ENCODE measurements at regions not wholly inside any gene's neighbourhood (a gene's known extent, or its start where the extent isn't known, plus 50 kb on each side); places are given as distances from the start of the nearest gene placed in this dataset.
"Not testable (repeated sequence)": the region's sequence is repeated elsewhere in the genome, so short reads cannot be mapped to it uniquely, and the experiment has no call there.

DNA sequence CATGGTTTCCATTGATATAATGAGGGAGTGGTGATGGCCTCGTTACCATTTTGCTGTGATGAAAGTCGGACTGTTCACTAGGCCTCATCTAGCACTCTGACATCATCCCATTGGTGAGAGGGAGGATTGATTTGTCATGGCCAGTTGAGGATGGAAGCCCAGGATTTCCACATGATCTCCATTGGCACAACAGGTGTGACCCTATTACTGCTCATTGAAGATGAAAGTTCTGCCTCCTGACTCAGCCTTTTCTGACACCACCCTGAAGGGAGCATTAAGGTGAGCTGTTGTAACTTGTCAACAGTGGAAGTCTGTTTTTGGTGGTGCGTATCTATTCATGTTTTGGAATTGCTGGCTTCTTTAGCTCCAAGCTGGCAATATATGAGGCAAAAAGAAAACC is 144.2 kb downstream of the PABPC4L start:
- ChIA-PET POLR2A (no interaction called here), CTCF (no interaction called here)
- Histone ChIP-seq H3K9me3 (ENCODE audit: control insufficient read depth, insufficient read depth, low read depth, low read length) (no peaks in the 10 kb centered on the region), H3K4me3 (ENCODE audit: low read depth in 2 of 2, low read length in 2 of 2) (no peak overlapping the region), H3K36me3 (ENCODE audit: control insufficient read depth, insufficient read depth, low read length) (no peaks in the 10 kb centered on the region), H3K27me3 (ENCODE audit: control insufficient read depth, insufficient read depth, low read length) (no peaks in the 10 kb centered on the region), H3K27ac (ENCODE audit: low read length) (no peak overlapping the region), H3K4me1 (ENCODE audit: control insufficient read depth, insufficient read depth, low read length) (no peaks in the 10 kb centered on the region)
- no TSS peak for BruUV-seq (replicated peaks)
- ATAC-seq: no peak
- TF ChIP-seq TCF7L2 (IDR thresholded peaks at IDR 0.05; ENCODE audit: low read depth, low read length) (no peak), POLR2AphosphoS5 (IDR thresholded peaks at IDR 0.05; ENCODE audit: low read depth, low read length) (no peak), REST (IDR thresholded peaks at IDR 0.05; ENCODE audit: insufficient read depth in 1 of 2, low read depth in 2 of 2, low read length in 1 of 2) (no peak), SIN3A (IDR thresholded peaks at IDR 0.05; ENCODE audit: borderline replicate concordance, insufficient read depth, low read depth, low read length) (no peak)
- TF ChIP-seq, protein P1, sequence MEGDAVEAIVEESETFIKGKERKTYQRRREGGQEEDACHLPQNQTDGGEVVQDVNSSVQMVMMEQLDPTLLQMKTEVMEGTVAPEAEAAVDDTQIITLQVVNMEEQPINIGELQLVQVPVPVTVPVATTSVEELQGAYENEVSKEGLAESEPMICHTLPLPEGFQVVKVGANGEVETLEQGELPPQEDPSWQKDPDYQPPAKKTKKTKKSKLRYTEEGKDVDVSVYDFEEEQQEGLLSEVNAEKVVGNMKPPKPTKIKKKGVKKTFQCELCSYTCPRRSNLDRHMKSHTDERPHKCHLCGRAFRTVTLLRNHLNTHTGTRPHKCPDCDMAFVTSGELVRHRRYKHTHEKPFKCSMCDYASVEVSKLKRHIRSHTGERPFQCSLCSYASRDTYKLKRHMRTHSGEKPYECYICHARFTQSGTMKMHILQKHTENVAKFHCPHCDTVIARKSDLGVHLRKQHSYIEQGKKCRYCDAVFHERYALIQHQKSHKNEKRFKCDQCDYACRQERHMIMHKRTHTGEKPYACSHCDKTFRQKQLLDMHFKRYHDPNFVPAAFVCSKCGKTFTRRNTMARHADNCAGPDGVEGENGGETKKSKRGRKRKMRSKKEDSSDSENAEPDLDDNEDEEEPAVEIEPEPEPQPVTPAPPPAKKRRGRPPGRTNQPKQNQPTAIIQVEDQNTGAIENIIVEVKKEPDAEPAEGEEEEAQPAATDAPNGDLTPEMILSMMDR (IDR thresholded peaks at IDR 0.05): no peak
- in situ Hi-C loops (cut with HindIII; ENCODE audit: low pct_unique_long_range_greater_than_20kb, low sequenced_read_pairs): no loop called here
- DNase-seq (ENCODE audit: low read depth, low spot score): no peak
- intact Hi-C loops (cut with micrococcal nuclease; ENCODE audit: unreplicated experiment): no loop called here

GRCh38 chr4:134046221-134046620 is 155.4 kb downstream of the PABPC4L start:
- H3K4me3 ChIP-seq (ENCODE audit: low read depth in 2 of 2, low read length in 2 of 2); intact Hi-C loops (cut with micrococcal nuclease; ENCODE audit: unreplicated experiment); H3K4me1 ChIP-seq (ENCODE audit: control insufficient read depth, insufficient read depth, low read length); BruUV-seq (replicated peaks); H3K9me3 ChIP-seq (ENCODE audit: control insufficient read depth, insufficient read depth, low read depth, low read length); H3K27me3 ChIP-seq (ENCODE audit: control insufficient read depth, insufficient read depth, low read length); ATAC-seq; CTCF ChIA-PET; H3K36me3 ChIP-seq (ENCODE audit: control insufficient read depth, insufficient read depth, low read length); in situ Hi-C loops (cut with HindIII; ENCODE audit: low pct_unique_long_range_greater_than_20kb, low sequenced_read_pairs); DNase-seq (ENCODE audit: low read depth, low spot score); POLR2A ChIA-PET; H3K27ac ChIP-seq (ENCODE audit: low read length): not testable (repeated sequence)

DNA sequence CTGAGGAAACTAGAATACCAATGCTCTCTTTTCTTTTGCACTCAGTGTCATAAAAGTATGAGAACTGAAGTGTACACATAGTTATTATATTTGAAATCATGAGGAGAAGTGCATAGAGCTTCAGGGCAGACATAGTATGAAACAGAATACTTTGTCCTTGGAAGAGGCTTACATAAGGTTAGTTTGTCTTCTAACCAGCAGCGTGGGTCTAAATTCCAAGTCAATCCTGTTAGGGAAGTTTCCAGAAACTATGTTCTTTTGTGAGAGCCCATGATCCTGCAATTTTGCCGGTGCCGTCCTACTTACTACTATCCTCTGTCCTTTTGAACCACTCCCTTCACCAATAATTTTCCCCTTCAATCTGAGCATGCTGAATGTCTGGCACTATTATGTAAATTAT is 156.2 kb downstream of the PABPC4L start:
- no peaks in the 10 kb centered on the region for H3K36me3 ChIP-seq (ENCODE audit: control insufficient read depth, insufficient read depth, low read length)
- CTCF ChIA-PET: no interaction called here
- ATAC-seq (no peak), DNase-seq (ENCODE audit: low read depth, low spot score) (no peak)
- no peaks in the 10 kb centered on the region for H3K27me3 ChIP-seq (ENCODE audit: control insufficient read depth, insufficient read depth, low read length)
- BruUV-seq (replicated peaks): no TSS peak
- H3K27ac ChIP-seq (ENCODE audit: low read length): no peak overlapping the region
- no peaks in the 10 kb centered on the region for H3K4me1 ChIP-seq (ENCODE audit: control insufficient read depth, insufficient read depth, low read length)
- H3K9me3 ChIP-seq (ENCODE audit: control insufficient read depth, insufficient read depth, low read depth, low read length): no peaks in the 10 kb centered on the region
- in situ Hi-C loops (cut with HindIII; ENCODE audit: low pct_unique_long_range_greater_than_20kb, low sequenced_read_pairs) (no loop called here), intact Hi-C loops (cut with micrococcal nuclease; ENCODE audit: unreplicated experiment) (no loop called here)
- TF ChIP-seq, protein P1 (IDR thresholded peaks at IDR 0.05): no peak
- TF ChIP-seq POLR2AphosphoS5 (IDR thresholded peaks at IDR 0.05; ENCODE audit: low read depth, low read length) (no peak), SIN3A (IDR thresholded peaks at IDR 0.05; ENCODE audit: borderline replicate concordance, insufficient read depth, low read depth, low read length) (no peak), REST (IDR thresholded peaks at IDR 0.05; ENCODE audit: insufficient read depth in 1 of 2, low read depth in 2 of 2, low read length in 1 of 2) (no peak), TCF7L2 (IDR thresholded peaks at IDR 0.05; ENCODE audit: low read depth, low read length) (no peak)
- POLR2A ChIA-PET: no interaction called here
- no peak overlapping the region for H3K4me3 ChIP-seq (ENCODE audit: low read depth in 2 of 2, low read length in 2 of 2)

Data from Panc1 (cell line).